MM.1S (cell line): ENCODE measurements at regions not wholly inside any gene's neighbourhood (a gene's known extent, or its start where the extent isn't known, plus 50 kb on each side); places are given as distances from the start of the nearest gene placed in this dataset.

Experiments
- EZH2phosphoT487 ChIP-seq: fragments of 300-600 bp; sonication (generic); IDR thresholded peaks from 2 replicates; pipeline ENCODE4 v1.6.1; 2018; ENCODE audit warnings: antibody characterized with exemption, low read length
- TF ChIP-seq, protein P1 (sequence below): fragments of 300-600 bp; sonication (generic); IDR thresholded peaks from 2 replicates; pipeline ENCODE4 v1.5.1; 2016; ENCODE audit warnings: antibody characterized with exemption, low read length, mixed read lengths

DNA sequence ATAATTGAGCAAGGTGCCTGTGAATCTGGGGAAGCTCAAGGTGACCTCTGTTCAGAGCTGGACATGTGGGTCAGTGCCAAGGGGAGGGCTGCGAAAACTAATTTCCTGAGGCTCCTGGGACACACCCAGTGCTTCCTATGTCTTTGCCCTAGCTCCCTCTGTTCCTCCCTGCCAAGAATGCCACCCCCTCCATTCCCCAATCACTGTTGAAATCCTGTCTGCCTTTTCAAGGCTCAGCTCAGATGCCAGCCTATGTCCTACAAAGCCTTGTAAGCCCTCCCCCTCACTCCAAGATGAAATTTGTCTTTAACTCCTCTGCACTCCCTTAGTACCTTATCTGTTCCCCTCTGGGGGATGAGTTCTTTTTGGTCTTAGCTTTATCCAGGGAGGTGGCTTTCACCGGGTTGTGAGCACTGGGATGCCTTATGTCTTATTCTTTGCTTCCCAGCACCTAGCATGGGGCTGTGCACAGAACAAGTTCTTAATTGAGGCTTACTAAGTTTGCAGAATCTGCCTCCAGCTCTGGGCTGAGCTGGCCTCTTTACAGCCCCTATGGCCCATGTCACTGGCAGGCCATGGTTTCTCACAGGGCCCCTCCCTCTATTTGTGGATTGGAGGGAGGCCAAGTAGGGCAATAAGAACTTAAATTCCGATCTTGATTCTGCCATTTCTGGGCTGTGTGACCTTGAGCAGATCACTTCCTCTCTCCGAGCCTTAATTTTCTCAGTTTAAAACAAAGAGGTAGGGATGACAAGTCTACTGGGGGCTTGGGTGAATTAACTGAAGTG is 51.5 kb upstream of the EPB41L1 start:
- TF ChIP-seq, protein P1, sequence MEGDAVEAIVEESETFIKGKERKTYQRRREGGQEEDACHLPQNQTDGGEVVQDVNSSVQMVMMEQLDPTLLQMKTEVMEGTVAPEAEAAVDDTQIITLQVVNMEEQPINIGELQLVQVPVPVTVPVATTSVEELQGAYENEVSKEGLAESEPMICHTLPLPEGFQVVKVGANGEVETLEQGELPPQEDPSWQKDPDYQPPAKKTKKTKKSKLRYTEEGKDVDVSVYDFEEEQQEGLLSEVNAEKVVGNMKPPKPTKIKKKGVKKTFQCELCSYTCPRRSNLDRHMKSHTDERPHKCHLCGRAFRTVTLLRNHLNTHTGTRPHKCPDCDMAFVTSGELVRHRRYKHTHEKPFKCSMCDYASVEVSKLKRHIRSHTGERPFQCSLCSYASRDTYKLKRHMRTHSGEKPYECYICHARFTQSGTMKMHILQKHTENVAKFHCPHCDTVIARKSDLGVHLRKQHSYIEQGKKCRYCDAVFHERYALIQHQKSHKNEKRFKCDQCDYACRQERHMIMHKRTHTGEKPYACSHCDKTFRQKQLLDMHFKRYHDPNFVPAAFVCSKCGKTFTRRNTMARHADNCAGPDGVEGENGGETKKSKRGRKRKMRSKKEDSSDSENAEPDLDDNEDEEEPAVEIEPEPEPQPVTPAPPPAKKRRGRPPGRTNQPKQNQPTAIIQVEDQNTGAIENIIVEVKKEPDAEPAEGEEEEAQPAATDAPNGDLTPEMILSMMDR, result no peak
- no peak for TF ChIP-seq EZH2phosphoT487
